Uterus (tissue), 2 donors: ENCODE measurements at regions not wholly inside any gene's neighbourhood (a gene's known extent, or its start where the extent isn't known, plus 50 kb on each side); places are given as distances from the start of the nearest gene placed in this dataset.

Experiments
- CTCF ChIP-seq, 4 experiments: fragments of 200-600 bp in 2 of 4; fragments of 450-650 bp in 2 of 4; sonication (generic) in 2 of 4; IDR thresholded peaks; one replicate each; pipeline ENCODE4 v1.5.1; 2016 to 2019; ENCODE audit warnings: antibody characterized with exemption in 4 of 4, mild to moderate bottlenecking in 2 of 4, moderate library complexity in 1 of 4
- POLR2A ChIP-seq, 2 donors: fragments of 450-650 bp; IDR thresholded peaks; one replicate each; pipeline ENCODE4 v1.6.1; 2016; ENCODE audit warnings: antibody characterized with exemption in 2 of 2, mild to moderate bottlenecking in 1 of 2, moderate library complexity in 1 of 2

- TF ChIP-seq CTCF (IDR thresholded peaks at IDR 0.05) (no peak), POLR2A (IDR thresholded peaks at IDR 0.05) (no peak)
Measured at GRCh38 chr4:24006269-24006668, 116.4 kb upstream of the PPARGC1A start.
